ENCODE measurements at regions not wholly inside any gene's neighbourhood (a gene's known extent, or its start where the extent isn't known, plus 50 kb on each side); places are given as distances from the start of the nearest gene placed in this dataset.

DNA sequence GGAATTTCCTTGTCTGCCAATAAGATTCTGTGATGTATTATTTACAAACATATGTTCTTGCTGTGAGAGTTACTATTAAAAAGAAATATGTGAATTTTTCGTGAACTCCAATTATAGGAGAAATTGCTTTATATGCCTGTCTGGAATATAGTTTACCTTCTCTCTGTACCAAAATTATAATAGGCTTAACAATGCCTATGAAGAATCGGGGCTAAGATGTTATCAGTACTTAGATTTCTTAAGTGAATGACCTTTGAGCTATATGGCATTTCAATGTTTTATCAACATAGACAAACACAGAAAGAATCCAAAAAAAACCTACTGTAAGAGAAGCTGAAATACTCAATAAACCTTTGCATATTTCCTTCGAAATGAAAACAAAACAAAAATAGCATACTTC lies 323.1 kb upstream of the ADAMTS5 start:
- no peak for TF ChIP-seq CTCF (conservative IDR thresholded peaks at IDR 0.05; ENCODE audit: low read length)
- no peak for TF ChIP-seq EZH2phosphoT487 (IDR thresholded peaks at IDR 0.05; ENCODE audit: borderline replicate concordance)

All from Loucy (cell line).